ENCODE measurements at regions not wholly inside any gene's neighbourhood (a gene's known extent, or its start where the extent isn't known, plus 50 kb on each side); places are given as distances from the start of the nearest gene placed in this dataset.

DNA sequence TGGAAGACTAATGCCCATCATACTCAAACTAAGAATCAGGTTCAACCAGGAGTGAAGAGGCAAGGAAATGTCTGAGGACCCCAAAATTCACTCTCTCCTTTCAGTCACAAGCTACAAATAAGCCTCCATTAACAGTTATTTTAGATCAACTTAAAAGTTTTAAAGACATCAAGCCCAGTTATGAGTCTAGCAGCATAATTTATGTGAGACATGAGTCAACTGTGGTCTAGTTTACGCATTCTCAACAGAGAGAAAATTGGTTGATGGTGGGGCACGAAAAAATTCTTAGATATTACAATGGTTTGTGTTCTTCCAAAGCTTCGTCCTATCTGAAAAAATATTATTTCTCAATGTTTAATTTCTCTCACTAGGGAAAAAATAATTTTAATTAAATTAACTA is 204.9 kb upstream of the NT5E start (continued):
- TF ChIP-seq, protein P1, sequence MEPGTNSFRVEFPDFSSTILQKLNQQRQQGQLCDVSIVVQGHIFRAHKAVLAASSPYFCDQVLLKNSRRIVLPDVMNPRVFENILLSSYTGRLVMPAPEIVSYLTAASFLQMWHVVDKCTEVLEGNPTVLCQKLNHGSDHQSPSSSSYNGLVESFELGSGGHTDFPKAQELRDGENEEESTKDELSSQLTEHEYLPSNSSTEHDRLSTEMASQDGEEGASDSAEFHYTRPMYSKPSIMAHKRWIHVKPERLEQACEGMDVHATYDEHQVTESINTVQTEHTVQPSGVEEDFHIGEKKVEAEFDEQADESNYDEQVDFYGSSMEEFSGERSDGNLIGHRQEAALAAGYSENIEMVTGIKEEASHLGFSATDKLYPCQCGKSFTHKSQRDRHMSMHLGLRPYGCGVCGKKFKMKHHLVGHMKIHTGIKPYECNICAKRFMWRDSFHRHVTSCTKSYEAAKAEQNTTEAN (CRISPR knock-in tag; IDR thresholded peaks at IDR 0.05): no peak
- TF ChIP-seq TEAD4 (IDR thresholded peaks at IDR 0.05; ENCODE audit: low read length): no peak
- no peak for TF ChIP-seq TEAD4 (CRISPR knock-in tag; IDR thresholded peaks at IDR 0.05; ENCODE audit: borderline replicate concordance)
- TF ChIP-seq, protein P2, sequence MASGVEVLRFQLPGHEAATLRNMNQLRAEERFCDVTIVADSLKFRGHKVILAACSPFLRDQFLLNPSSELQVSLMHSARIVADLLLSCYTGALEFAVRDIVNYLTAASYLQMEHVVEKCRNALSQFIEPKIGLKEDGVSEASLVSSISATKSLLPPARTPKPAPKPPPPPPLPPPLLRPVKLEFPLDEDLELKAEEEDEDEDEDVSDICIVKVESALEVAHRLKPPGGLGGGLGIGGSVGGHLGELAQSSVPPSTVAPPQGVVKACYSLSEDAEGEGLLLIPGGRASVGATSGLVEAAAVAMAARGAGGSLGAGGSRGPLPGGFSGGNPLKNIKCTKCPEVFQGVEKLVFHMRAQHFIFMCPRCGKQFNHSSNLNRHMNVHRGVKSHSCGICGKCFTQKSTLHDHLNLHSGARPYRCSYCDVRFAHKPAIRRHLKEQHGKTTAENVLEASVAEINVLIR (CRISPR knock-in tag; IDR thresholded peaks at IDR 0.05): no peak
- no peak for TF ChIP-seq RHOXF2B (CRISPR knock-in tag; conservative IDR thresholded peaks at IDR 0.05)

DNA sequence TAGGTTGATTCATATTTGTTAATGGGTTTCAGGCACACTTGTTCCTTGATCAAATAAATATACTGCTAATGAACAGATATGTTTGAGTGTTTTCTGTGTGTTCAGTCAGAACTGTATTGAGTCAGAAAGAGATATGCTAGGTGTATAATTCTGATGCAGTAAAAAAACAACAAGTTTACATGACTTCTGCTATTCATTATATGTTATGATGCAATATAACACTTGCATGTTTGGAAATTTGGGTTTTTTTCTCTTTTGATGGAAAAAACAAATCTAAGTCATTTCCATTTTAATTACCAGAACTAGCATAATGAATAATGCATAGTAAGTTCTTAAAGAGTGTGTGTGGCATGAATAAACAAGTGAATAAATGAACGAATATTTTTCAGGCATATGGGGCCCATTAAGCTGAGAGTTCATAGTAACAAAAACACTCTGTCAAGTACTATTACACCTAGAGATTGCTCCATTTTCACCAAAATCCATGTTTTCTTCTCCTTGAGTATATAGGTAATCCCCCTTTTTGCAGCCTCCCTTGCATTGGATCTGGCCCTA is 208.3 kb upstream of the NT5E start:
- H3K9ac ChIP-seq (ENCODE audit: insufficient read depth in 1 of 2, low read depth in 2 of 2, low read length in 2 of 2): no peak overlapping the region
- H3K9me1 ChIP-seq (ENCODE audit: control insufficient read depth, insufficient read depth, low read length): no peaks in the 10 kb centered on the region
- no TSS peak for BruUV-seq (replicated peaks)
- no peak overlapping the region for H2AFZ ChIP-seq (ENCODE audit: low read depth, low read length)
- H3K36me3 ChIP-seq (ENCODE audit: control insufficient read depth, insufficient read depth, low read length): no peaks in the 10 kb centered on the region
- H4K20me1 ChIP-seq (replicated peaks; ENCODE audit: control insufficient read depth, insufficient read depth, low read length): no peaks in the 10 kb centered on the region
- no peaks in the 10 kb centered on the region for H3K9me3 ChIP-seq (replicated peaks; ENCODE audit: control insufficient read depth, insufficient read depth, low read depth, low read length)
- ATAC-seq (no peak), DNase-seq (ENCODE audit: extremely low read depth in 1 of 4, low spot score in 3 of 4) (no peak), FAIRE-seq (peak; percentile 6)
- POLR2A ChIA-PET: no interaction called here
- H3K4me2 ChIP-seq (ENCODE audit: insufficient read depth, low read length): no peak overlapping the region
- WGBS (ENCODE audit: insufficient coverage, low coverage, missing lambda C conversion rate): 0% methylated on average over 1 of the region's 1 CpG
- CTCF ChIA-PET (ENCODE audit: low intra/inter-chr PET ratio): no interaction called here
- intact Hi-C loops (cut with micrococcal nuclease) (no loop called here), in situ Hi-C loops (cut with MboI) (no loop called here)
- H3K4me3 ChIP-seq: no peak overlapping the region
- H3K4me1 ChIP-seq (replicated peaks in 1 of 2; ENCODE audit: control insufficient read depth in 2 of 2, insufficient read depth in 2 of 2, low read length in 2 of 2): no peaks in the 10 kb centered on the region
- no peak overlapping the region for H3K27ac ChIP-seq (ENCODE audit: extremely low read depth, low read depth, low read length)
- H3K27me3 ChIP-seq (ENCODE audit: control insufficient read depth in 2 of 2, insufficient read depth in 2 of 2, low read length in 2 of 2): no peaks in the 10 kb centered on the region
- TF ChIP-seq CEBPG (CRISPR knock-in tag; IDR thresholded peaks at IDR 0.05) (no peak), CEBPG (tag; conservative IDR thresholded peaks at IDR 0.05 in 1 of 2, IDR thresholded peaks at IDR 0.05 in 1 of 2) (peak in 1 of 2 experiments; percentile 58; a peak in 1 of 4 replicates), HCFC1 (IDR thresholded peaks at IDR 0.05; ENCODE audit: low read depth, low read length) (no peak)
- H3K79me2 ChIP-seq (ENCODE audit: control insufficient read depth, insufficient read depth, low read length): no peaks in the 10 kb centered on the region

All from K562 (cell line).